OCI-LY7 (cell line): ENCODE measurements at regions not wholly inside any gene's neighbourhood (a gene's known extent, or its start where the extent isn't known, plus 50 kb on each side); places are given as distances from the start of the nearest gene placed in this dataset.

Source experiments
- EZH2phosphoT487 ChIP-seq: fragments of 200-600 bp; sonication (generic); IDR thresholded peaks from 2 replicates; pipeline ENCODE4 v1.6.1; 2018; ENCODE audit warnings: low read depth, borderline replicate concordance, mild to moderate bottlenecking, mixed run types, antibody characterized with exemption, low read length, moderate library complexity, mixed read lengths
- TF ChIP-seq, protein P1 (sequence below): fragments of 200-600 bp; sonication (generic); conservative IDR thresholded peaks from 2 replicates; pipeline ENCODE4 v1.5.1; 2014; ENCODE audit warnings: mild to moderate bottlenecking, antibody characterized with exemption, low read length, moderate library complexity, mixed read lengths

DNA sequence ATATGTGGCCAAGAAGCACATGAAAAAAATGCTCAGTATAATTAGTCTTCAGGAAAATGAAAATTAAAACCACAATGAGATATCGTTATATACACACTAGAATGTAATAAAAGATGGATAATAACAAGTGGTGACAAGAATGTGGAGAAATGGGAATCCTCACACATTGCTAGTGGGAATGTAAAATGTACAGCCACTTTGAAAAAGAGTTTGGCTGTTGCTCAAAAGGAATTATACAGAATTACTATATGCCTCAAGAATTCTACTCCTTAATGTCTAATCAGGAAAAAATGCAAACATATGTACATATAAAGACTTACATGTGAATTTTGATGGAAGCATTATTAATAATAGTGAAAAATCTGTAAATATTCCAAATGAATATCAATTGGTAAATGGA lies 102.2 kb downstream of the SPCS3 start:
- TF ChIP-seq EZH2phosphoT487 = no peak
- TF ChIP-seq, protein P1, sequence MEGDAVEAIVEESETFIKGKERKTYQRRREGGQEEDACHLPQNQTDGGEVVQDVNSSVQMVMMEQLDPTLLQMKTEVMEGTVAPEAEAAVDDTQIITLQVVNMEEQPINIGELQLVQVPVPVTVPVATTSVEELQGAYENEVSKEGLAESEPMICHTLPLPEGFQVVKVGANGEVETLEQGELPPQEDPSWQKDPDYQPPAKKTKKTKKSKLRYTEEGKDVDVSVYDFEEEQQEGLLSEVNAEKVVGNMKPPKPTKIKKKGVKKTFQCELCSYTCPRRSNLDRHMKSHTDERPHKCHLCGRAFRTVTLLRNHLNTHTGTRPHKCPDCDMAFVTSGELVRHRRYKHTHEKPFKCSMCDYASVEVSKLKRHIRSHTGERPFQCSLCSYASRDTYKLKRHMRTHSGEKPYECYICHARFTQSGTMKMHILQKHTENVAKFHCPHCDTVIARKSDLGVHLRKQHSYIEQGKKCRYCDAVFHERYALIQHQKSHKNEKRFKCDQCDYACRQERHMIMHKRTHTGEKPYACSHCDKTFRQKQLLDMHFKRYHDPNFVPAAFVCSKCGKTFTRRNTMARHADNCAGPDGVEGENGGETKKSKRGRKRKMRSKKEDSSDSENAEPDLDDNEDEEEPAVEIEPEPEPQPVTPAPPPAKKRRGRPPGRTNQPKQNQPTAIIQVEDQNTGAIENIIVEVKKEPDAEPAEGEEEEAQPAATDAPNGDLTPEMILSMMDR = no peak
